Endothelial cell (in vitro differentiated cells): ENCODE measurements at regions not wholly inside any gene's neighbourhood (a gene's known extent, or its start where the extent isn't known, plus 50 kb on each side); places are given as distances from the start of the nearest gene placed in this dataset.

Experiments used
- DNase-seq: peaks from one replicate; pipeline ENCODE4 v3.0.0; 2021; ENCODE audit warnings: low spot score
- H3K27ac Mint-ChIP-seq: one replicate; pipeline ENCODE4 v1.8.0; 2021; ENCODE audit warnings: mixed read lengths, inconsistent platforms; ENCODE audit not compliant: unreplicated experiment
- H3K27me3 Mint-ChIP-seq: one replicate; pipeline ENCODE4 v1.8.0; 2021; ENCODE audit warnings: mild to moderate bottlenecking, moderate library complexity, mixed read lengths, inconsistent platforms; ENCODE audit not compliant: unreplicated experiment
- H3K36me3 Mint-ChIP-seq: one replicate; pipeline ENCODE4 v1.8.0; 2021; ENCODE audit warnings: mild to moderate bottlenecking, low read depth, mixed read lengths, inconsistent platforms; ENCODE audit not compliant: unreplicated experiment
- H3K4me1 Mint-ChIP-seq: one replicate; pipeline ENCODE4 v1.8.0; 2021; ENCODE audit warnings: mild to moderate bottlenecking, mixed read lengths, inconsistent platforms; ENCODE audit not compliant: unreplicated experiment
- H3K4me3 Mint-ChIP-seq: one replicate; pipeline ENCODE4 v1.8.0; 2021; ENCODE audit warnings: mild to moderate bottlenecking, mixed read lengths, inconsistent platforms; ENCODE audit not compliant: unreplicated experiment
- H3K9me3 Mint-ChIP-seq: one replicate; pipeline ENCODE4 v1.8.0; 2021; ENCODE audit warnings: mixed read lengths, inconsistent platforms; ENCODE audit not compliant: unreplicated experiment
- TF ChIP-seq, protein P1 (sequence below): fragments of 200-600 bp; sonication (generic); IDR thresholded peaks from one replicate; pipeline ENCODE4 v1.5.0; 2021; ENCODE audit warnings: antibody characterized with exemption; ENCODE audit not compliant: unreplicated experiment

- Mint-ChIP-seq H3K4me3 (no peak overlapping the region), H3K27me3 (peaks cover 11% of the 10 kb centered on the region), H3K4me1 (no peaks in the 10 kb centered on the region), H3K9me3 (no peaks in the 10 kb centered on the region), H3K27ac (no peak overlapping the region), H3K36me3 (no peaks in the 10 kb centered on the region)
- TF ChIP-seq, protein P1, sequence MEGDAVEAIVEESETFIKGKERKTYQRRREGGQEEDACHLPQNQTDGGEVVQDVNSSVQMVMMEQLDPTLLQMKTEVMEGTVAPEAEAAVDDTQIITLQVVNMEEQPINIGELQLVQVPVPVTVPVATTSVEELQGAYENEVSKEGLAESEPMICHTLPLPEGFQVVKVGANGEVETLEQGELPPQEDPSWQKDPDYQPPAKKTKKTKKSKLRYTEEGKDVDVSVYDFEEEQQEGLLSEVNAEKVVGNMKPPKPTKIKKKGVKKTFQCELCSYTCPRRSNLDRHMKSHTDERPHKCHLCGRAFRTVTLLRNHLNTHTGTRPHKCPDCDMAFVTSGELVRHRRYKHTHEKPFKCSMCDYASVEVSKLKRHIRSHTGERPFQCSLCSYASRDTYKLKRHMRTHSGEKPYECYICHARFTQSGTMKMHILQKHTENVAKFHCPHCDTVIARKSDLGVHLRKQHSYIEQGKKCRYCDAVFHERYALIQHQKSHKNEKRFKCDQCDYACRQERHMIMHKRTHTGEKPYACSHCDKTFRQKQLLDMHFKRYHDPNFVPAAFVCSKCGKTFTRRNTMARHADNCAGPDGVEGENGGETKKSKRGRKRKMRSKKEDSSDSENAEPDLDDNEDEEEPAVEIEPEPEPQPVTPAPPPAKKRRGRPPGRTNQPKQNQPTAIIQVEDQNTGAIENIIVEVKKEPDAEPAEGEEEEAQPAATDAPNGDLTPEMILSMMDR, result no peak
- no peak for DNase-seq
Measured at GRCh38 chr22:46061124-46061500, 84.2 kb upstream of the WNT7B start.

DNA sequence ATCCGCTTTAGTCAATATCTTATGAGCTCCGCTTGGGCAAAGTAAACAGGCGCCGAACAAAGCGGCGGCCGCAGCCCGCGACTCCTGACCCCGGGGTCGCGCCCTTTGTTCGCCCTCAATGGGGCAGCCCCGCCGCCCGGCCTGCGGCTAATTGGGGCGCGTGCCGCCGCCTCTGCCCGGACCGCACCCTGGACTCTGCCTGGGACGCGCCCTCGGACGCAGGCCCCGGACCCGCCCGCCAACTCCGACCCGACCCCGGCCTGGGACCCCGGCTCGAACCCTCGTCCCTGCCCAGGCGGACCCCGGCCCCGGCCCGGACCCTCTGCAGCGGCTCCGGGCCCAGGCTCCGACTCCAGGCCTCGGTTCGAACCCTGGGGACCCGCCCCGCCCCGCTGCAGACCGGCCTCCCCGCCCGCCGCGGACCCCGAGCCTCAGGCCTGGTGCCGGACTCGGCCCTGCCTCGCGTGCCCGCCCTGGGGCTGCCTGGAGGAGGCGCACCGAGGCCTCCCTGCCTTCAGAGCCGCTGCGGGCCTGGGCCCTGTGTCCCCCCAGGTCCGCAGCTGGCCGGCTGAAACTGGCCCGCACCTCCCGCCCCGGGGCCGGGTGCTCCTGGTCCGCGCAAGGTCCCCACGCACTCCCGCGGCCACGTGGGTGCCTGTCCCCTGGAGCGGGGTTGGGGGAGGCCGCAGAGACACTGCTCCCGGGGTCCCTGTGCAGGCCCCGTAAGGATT is 84.7 kb upstream of the WNT7B start:
- no peak for DNase-seq
- Mint-ChIP-seq H3K4me3 (no peak overlapping the region), H3K27me3 (peaks cover 11% of the 10 kb centered on the region), H3K27ac (no peak overlapping the region), H3K4me1 (no peaks in the 10 kb centered on the region), H3K36me3 (no peaks in the 10 kb centered on the region), H3K9me3 (no peaks in the 10 kb centered on the region)
- TF ChIP-seq, protein P1, result no peak

- no peak overlapping the region for H3K4me3 Mint-ChIP-seq
- no peaks in the 10 kb centered on the region for H3K4me1 Mint-ChIP-seq
- no peak overlapping the region for H3K27ac Mint-ChIP-seq
- DNase-seq, result no peak
- H3K9me3 Mint-ChIP-seq, result no peaks in the 10 kb centered on the region
- no peaks in the 10 kb centered on the region for H3K36me3 Mint-ChIP-seq
- peaks cover 11% of the 10 kb centered on the region for H3K27me3 Mint-ChIP-seq
- TF ChIP-seq, protein P1, result no peak
Measured at GRCh38 chr22:46062232-46062615, 85.3 kb upstream of the WNT7B start.

- Mint-ChIP-seq H3K36me3 (no peaks in the 10 kb centered on the region), H3K4me3 (no peak overlapping the region), H3K27me3 (peaks cover 13% of the 10 kb centered on the region), H3K27ac (no peak overlapping the region), H3K4me1 (no peaks in the 10 kb centered on the region), H3K9me3 (no peaks in the 10 kb centered on the region)
- no peak for DNase-seq
- TF ChIP-seq, protein P1, result no peak
Measured at GRCh38 chr22:46062971-46063631, 86.1 kb upstream of the WNT7B start.

DNA sequence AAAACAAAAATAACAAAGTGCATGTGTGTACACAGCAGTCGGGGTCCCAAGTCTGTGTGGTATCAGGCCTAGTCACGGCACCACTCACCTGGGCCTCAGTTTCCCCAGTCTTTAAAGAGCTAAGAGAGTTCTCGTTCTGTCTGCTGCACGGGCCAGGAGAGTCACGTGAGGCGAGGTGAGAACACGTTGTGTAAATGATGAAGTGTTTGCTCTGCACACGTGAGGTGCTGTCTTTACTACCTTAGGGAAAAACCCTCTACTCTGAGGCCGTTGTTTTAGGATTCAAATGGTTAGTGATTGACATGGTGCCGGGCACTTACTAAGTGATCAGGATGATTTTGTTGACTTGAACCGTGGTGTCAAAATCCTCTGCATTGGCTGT is 86.5 kb upstream of the PPARA start:
- no peak for DNase-seq
- H3K9me3 Mint-ChIP-seq, result no peaks in the 10 kb centered on the region

More for the DNA sequence above, 86.5 kb upstream of the PPARA start:
- Mint-ChIP-seq H3K36me3 (no peaks in the 10 kb centered on the region), H3K27me3 (peaks cover 13% of the 10 kb centered on the region), H3K27ac (no peak overlapping the region), H3K4me1 (no peaks in the 10 kb centered on the region), H3K4me3 (no peak overlapping the region)
- TF ChIP-seq, protein P1, result no peak
